GM12892 (cell line): ENCODE measurements at regions not wholly inside any gene's neighbourhood (a gene's known extent, or its start where the extent isn't known, plus 50 kb on each side); places are given as distances from the start of the nearest gene placed in this dataset.

Source experiments
- POLR2A ChIP-seq: IDR thresholded peaks from 2 replicates; pipeline ENCODE4 v1.6.1; 2011; ENCODE audit warnings: low read depth, low read length, control low read depth
- POLR2AphosphoS5 ChIP-seq: IDR thresholded peaks from 2 replicates; pipeline ENCODE4 v1.6.1; 2011; ENCODE audit warnings: low read depth, low read length, control low read depth
- TAF1 ChIP-seq: IDR thresholded peaks from 2 replicates; pipeline ENCODE4 v1.6.1; 2011; ENCODE audit warnings: low read depth, mild to moderate bottlenecking, control low read depth, low read length, borderline replicate concordance

GRCh38 chrX:43456906-43457305 is 199.2 kb upstream of the MAOA start:
- TF ChIP-seq POLR2A, result no peak
- TF ChIP-seq POLR2AphosphoS5, result no peak
- no peak for TF ChIP-seq TAF1
